ENCODE measurements at regions not wholly inside any gene's neighbourhood (a gene's known extent, or its start where the extent isn't known, plus 50 kb on each side); places are given as distances from the start of the nearest gene placed in this dataset.
"Not testable (repeated sequence)": the region's sequence is repeated elsewhere in the genome, so short reads cannot be mapped to it uniquely, and the experiment has no call there.

DNA sequence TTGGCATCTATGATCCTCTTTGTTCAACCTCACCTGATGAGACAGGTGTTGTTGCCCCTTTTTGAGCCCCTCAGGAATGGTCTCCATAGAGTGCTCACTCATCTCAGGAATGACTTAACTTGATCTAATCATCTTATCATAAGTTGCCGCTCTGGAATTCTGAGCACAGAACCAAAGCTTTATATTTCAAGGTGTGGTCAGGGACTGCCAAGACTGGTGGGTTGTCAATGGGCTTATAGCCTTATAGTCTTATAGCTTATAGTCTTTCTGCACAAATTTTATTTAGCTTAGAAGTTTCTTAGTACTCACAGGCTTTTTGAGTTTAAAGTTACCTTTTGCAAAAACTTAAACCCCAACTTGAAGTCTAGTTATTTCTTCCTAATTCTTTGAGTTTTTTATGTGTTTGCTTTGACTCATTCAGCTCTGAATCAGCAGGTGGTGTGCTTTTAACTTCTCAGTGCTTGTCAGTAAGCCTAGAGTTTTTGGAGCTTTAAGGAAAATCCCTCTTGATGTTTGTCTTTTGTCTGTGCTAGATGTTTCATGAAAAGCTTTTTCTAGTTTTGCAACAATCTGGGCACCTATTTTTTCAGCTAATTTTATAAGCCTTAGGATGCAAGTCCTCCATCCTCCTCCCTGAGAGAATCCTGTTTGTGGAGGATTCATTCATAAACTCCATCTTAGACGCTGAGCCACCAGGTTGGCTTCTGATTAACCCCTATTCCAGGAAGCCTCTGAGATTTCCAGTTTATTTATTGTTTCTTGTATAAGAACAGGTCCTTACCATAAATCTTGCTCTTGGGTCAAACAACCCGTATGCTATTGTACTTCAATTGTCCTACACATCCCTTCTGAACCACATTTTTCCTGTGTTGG lies 72.3 kb upstream of the SSTR4 start:
- TF ChIP-seq, protein P1, sequence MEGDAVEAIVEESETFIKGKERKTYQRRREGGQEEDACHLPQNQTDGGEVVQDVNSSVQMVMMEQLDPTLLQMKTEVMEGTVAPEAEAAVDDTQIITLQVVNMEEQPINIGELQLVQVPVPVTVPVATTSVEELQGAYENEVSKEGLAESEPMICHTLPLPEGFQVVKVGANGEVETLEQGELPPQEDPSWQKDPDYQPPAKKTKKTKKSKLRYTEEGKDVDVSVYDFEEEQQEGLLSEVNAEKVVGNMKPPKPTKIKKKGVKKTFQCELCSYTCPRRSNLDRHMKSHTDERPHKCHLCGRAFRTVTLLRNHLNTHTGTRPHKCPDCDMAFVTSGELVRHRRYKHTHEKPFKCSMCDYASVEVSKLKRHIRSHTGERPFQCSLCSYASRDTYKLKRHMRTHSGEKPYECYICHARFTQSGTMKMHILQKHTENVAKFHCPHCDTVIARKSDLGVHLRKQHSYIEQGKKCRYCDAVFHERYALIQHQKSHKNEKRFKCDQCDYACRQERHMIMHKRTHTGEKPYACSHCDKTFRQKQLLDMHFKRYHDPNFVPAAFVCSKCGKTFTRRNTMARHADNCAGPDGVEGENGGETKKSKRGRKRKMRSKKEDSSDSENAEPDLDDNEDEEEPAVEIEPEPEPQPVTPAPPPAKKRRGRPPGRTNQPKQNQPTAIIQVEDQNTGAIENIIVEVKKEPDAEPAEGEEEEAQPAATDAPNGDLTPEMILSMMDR (conservative IDR thresholded peaks at IDR 0.05; ENCODE audit: low read depth, low read length), result no peak
- TF ChIP-seq EZH2 (IDR thresholded peaks at IDR 0.05; ENCODE audit: borderline replicate concordance, low read depth, low read length, poor library complexity, severe bottlenecking), result no peak
- H3K27ac ChIP-seq (ENCODE audit: low read depth, low read length, poor library complexity, severe bottlenecking), result no peak overlapping the region
- H3K4me3 ChIP-seq (ENCODE audit: low read depth, low read length, poor library complexity, severe bottlenecking), result no peak overlapping the region
- no peaks in the 10 kb centered on the region for H3K36me3 ChIP-seq (ENCODE audit: insufficient read depth, low read length, poor library complexity, severe bottlenecking)
- no TSS peak for BruUV-seq (replicated peaks)
- H3K27me3 ChIP-seq (replicated peaks; ENCODE audit: insufficient read depth, low read depth, low read length, poor library complexity), result peaks cover 19% of the 10 kb centered on the region
- no peaks in the 10 kb centered on the region for H3K9me3 ChIP-seq (ENCODE audit: low read depth, low read length, poor library complexity, severe bottlenecking)
- H3K4me1 ChIP-seq (ENCODE audit: insufficient read depth, low read length, poor library complexity, severe bottlenecking), result no peaks in the 10 kb centered on the region
- CTCF ChIA-PET, result no interaction called here
- DNase-seq (ENCODE audit: low spot score), result no peak
- POLR2A ChIA-PET (ENCODE audit: low non-redundant PET), result no interaction called here
- intact Hi-C loops (cut with micrococcal nuclease; ENCODE audit: unreplicated experiment), result no loop called here

DNA sequence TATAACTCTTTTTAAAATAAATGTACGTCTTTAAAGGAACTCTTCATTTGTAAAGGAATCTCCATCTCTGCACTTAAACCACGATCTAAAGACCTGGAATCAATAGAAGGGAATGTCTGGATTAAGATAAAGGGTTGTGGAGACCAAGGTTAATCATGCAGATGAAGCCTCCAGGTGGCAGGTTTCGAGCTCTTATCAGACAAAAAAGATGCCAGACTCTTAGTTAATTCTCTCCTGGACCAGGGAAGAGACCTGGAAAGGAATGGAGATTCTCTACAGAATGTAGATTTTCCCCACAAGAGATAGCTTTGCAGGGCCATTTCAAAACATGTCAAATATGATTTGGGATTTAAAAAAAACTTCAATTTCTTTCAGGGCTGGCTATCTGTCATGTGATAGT lies 71.5 kb upstream of the SSTR4 start:
- Histone ChIP-seq H3K36me3 (ENCODE audit: insufficient read depth, low read length, poor library complexity, severe bottlenecking) (no peaks in the 10 kb centered on the region), H3K27ac (ENCODE audit: low read depth, low read length, poor library complexity, severe bottlenecking) (no peak overlapping the region), H3K27me3 (replicated peaks; ENCODE audit: insufficient read depth, low read depth, low read length, poor library complexity) (peaks cover 19% of the 10 kb centered on the region), H3K4me1 (ENCODE audit: insufficient read depth, low read length, poor library complexity, severe bottlenecking) (no peaks in the 10 kb centered on the region), H3K4me3 (ENCODE audit: low read depth, low read length, poor library complexity, severe bottlenecking) (no peak overlapping the region), H3K9me3 (ENCODE audit: low read depth, low read length, poor library complexity, severe bottlenecking) (no peaks in the 10 kb centered on the region)
- CTCF ChIA-PET, result no interaction called here
- no peak for TF ChIP-seq EZH2 (IDR thresholded peaks at IDR 0.05; ENCODE audit: borderline replicate concordance, low read depth, low read length, poor library complexity, severe bottlenecking)
- TF ChIP-seq, protein P1 (conservative IDR thresholded peaks at IDR 0.05; ENCODE audit: low read depth, low read length), result no peak
- no peak for DNase-seq (ENCODE audit: low spot score)
- BruUV-seq (replicated peaks), result no TSS peak
- intact Hi-C loops (cut with micrococcal nuclease; ENCODE audit: unreplicated experiment), result no loop called here
- POLR2A ChIA-PET (ENCODE audit: low non-redundant PET), result no interaction called here

DNA sequence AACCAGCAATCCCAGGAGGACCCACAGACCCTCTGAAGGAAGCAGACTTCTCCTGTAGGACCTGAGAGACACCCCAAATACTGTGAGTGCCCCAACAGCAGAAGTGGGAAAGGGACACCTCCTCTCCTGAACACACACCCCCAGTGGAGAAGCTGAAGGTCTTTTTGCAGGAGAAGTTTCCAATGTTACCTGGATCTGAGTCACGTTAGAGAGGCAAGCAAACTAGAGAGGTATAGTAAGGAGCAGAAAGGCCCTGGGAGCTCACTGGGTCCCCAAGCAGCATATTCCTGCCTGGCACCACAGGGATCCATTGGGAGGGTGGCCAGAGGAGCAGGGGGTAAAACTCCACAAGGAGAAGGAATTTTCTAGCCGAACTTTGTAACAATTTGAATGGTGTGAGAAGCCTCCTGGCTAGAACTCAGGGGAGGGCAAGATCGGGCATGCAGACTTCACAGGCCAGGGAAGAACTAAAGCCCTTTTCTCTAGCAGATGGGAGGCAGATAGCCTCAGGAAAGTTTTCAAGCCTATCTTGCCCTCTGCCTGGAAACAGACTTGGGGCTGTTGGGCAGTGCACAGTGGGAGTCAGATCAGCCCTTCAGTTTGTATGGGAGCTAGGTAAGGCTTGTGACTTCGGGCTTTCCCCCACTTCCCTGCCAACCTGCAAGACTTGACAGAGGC lies 68.2 kb upstream of the SSTR4 start:
- H3K36me3 ChIP-seq (ENCODE audit: insufficient read depth, low read length, poor library complexity, severe bottlenecking), result no peaks in the 10 kb centered on the region
- H3K27me3 ChIP-seq (replicated peaks; ENCODE audit: insufficient read depth, low read depth, low read length, poor library complexity), result peaks cover 9% of the 10 kb centered on the region
- H3K4me3 ChIP-seq (ENCODE audit: low read depth, low read length, poor library complexity, severe bottlenecking), result no peak overlapping the region
- TF ChIP-seq EZH2 (IDR thresholded peaks at IDR 0.05; ENCODE audit: borderline replicate concordance, low read depth, low read length, poor library complexity, severe bottlenecking), result no peak
- TF ChIP-seq, protein P1 (conservative IDR thresholded peaks at IDR 0.05; ENCODE audit: low read depth, low read length), result no peak
- POLR2A ChIA-PET (ENCODE audit: low non-redundant PET), result no interaction called here
- no peaks in the 10 kb centered on the region for H3K9me3 ChIP-seq (ENCODE audit: low read depth, low read length, poor library complexity, severe bottlenecking)
- no TSS peak for BruUV-seq (replicated peaks)
- intact Hi-C loops (cut with micrococcal nuclease; ENCODE audit: unreplicated experiment), result no loop called here
- CTCF ChIA-PET, result no interaction called here
- no peak for DNase-seq (ENCODE audit: low spot score)
- H3K4me1 ChIP-seq (ENCODE audit: insufficient read depth, low read length, poor library complexity, severe bottlenecking), result no peaks in the 10 kb centered on the region
- H3K27ac ChIP-seq (ENCODE audit: low read depth, low read length, poor library complexity, severe bottlenecking), result no peak overlapping the region

DNA sequence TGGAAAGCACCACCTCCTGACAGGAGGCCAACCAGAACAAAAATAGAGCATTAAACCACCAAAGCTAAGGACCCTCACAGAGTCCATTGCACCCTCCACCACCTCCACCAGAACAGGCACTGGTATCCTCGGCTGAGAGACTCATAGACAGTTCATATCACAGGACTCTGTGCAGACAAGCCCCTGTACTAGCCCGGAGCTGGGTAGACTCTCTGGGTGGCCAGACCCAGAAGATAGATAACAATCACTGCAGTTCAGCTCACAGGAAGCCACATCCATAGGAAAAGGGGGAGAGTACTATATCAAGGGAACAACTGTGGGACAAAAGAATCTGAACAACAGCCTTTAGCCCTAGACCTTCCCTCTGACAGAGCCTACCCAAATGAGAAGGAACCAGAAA lies 67.4 kb upstream of the SSTR4 start:
- H3K4me3 ChIP-seq (ENCODE audit: low read depth, low read length, poor library complexity, severe bottlenecking); POLR2A ChIA-PET (ENCODE audit: low non-redundant PET); intact Hi-C loops (cut with micrococcal nuclease; ENCODE audit: unreplicated experiment); CTCF ChIA-PET; BruUV-seq (replicated peaks); H3K27ac ChIP-seq (ENCODE audit: low read depth, low read length, poor library complexity, severe bottlenecking); DNase-seq (ENCODE audit: low spot score); H3K36me3 ChIP-seq (ENCODE audit: insufficient read depth, low read length, poor library complexity, severe bottlenecking); H3K27me3 ChIP-seq (replicated peaks; ENCODE audit: insufficient read depth, low read depth, low read length, poor library complexity); H3K9me3 ChIP-seq (ENCODE audit: low read depth, low read length, poor library complexity, severe bottlenecking); H3K4me1 ChIP-seq (ENCODE audit: insufficient read depth, low read length, poor library complexity, severe bottlenecking): not testable (repeated sequence)

DNA sequence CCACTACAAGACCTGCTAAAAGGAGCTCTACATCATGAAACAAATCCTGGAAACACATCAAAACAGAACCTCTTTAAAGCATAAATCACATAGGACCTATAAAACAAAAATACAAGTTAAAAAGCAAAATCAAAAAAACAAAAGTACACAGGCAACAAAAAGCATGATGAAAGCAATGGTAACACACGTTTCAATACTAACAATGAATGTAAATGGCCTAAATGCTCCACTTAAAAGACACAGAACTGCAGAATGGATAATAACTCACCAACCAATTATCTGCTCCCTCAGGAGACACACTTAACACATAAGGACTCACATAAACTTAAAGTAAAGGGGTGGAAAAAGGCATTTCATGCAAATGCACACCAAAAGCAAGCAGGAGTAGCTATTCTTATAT lies 66.1 kb upstream of the SSTR4 start:
- H3K27ac ChIP-seq (ENCODE audit: low read depth, low read length, poor library complexity, severe bottlenecking); H3K4me3 ChIP-seq (ENCODE audit: low read depth, low read length, poor library complexity, severe bottlenecking); H3K27me3 ChIP-seq (replicated peaks; ENCODE audit: insufficient read depth, low read depth, low read length, poor library complexity); POLR2A ChIA-PET (ENCODE audit: low non-redundant PET); H3K4me1 ChIP-seq (ENCODE audit: insufficient read depth, low read length, poor library complexity, severe bottlenecking); H3K36me3 ChIP-seq (ENCODE audit: insufficient read depth, low read length, poor library complexity, severe bottlenecking); intact Hi-C loops (cut with micrococcal nuclease; ENCODE audit: unreplicated experiment); DNase-seq (ENCODE audit: low spot score); CTCF ChIA-PET; H3K9me3 ChIP-seq (ENCODE audit: low read depth, low read length, poor library complexity, severe bottlenecking); BruUV-seq (replicated peaks): not testable (repeated sequence)
